GM21447 (cell line): ENCODE measurements at regions not wholly inside any gene's neighbourhood (a gene's known extent, or its start where the extent isn't known, plus 50 kb on each side); places are given as distances from the start of the nearest gene placed in this dataset.
"Not testable (repeated sequence)": the region's sequence is repeated elsewhere in the genome, so short reads cannot be mapped to it uniquely, and the experiment has no call there.

Source experiments
- ATAC-seq: cut with Tn5 transposase; IDR thresholded peaks from one replicate; pipeline ENCODE4 v1.9.1; 2021; ENCODE audit not compliant: unreplicated experiment

DNA sequence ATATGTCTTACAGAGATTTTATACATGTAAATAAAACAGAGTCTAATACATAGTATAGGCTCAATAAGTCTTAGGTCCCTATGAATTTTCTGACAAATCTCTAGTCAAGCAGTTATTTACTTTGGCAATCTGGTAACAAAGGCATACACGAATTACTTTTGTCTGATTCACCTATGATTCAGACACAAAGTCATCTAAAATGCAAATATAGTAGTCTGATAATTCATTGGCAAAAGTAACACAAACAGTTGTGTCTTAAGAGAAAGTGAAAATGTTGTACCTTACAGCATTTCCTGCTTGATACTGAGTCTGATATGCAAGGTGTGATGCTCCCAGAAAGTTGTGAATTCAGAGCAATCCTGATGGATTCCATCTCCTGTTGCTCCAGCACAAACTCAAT is 209.4 kb upstream of the PRSS1 start:
- no peak for ATAC-seq

DNA sequence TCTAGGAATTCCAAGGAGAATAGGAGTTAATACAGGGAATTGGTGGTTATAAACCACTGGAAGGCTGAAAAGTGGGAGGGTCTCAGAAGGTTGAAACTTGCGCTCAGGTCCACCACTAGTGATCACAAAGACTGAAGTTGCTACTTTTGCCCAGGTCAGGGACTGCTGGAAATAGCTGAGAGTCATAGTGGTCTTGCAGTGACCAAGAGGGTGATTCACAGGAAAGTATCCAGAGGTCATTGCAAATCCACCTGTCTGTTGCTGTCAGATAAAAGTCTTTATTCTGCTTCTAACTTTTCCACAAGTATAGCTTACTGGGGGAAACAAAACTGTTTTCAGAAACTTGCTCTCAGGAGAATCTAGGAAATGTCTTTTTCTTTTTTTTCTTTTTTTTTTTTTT is 211.5 kb upstream of the PRSS1 start:
- no peak for ATAC-seq

DNA sequence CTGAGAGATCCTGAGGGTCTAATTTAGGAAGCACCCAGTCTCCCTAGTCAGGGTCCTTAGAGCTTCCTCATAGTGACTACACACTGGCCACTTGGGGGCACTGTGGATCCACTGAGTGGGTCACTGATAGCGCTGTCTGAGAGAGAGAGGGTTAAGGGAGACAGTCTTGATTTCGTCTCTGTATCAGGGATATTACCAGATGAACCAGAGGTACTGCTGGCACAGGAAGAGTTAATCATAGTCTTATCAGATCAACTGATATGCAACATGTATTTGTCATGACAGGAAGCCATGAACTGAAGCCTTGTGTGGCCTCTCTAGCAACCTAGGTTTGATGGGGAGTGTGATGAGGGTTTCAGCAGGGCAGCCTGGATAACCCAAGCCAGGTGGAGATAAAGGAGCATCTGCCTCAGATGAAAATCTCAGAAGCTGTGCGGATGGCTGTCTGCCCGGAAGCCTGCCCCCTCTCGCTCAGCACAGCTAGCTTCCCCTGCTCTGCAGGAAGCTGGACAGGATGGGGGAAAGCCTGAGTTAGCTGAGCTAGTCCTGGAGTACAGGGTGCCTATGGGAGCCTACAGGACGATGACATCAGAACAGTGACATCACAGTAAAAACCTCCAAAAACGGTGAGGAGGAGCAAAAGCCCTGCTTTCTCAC is 214.0 kb upstream of the PRSS1 start:
- peak; percentile 94 for ATAC-seq

DNA sequence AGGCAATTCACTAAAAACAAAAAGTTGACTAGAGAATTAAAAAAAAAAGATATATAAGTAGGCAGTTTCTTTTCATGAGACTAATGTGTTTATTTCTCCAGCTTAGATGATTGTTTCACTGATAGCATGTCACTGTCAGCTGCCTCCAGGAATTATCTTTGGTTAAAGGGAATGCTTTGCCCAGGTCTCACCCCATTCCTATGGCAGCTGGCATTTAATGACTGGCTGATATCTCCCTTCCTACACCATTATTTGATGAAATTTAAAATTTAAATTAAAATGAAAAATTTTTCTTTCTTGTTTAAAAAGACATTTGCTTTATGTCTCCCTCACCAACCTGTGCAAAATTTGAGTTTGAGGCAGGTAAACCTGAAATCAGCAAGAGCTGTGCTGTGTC is 214.5 kb upstream of the PRSS1 start:
- no peak for ATAC-seq

DNA sequence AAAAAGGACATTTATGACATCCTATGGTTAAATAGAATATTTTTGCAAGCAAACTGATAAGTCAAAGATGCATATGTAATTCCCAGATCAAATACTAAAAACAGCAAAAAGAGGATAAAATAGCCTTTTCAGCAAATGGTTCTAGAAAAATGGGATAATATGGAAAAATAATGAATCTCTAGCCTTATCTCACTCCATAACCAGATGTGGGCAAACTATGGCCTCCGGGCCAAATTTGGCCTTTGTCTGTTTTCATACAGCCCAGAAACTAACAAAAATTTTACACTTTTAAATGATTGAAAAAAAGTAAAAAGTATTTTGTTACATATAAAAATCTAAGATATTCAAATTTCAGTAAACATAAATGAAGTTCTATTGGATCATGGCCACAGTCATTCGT is 215.4 kb upstream of the PRSS1 start:
- no peak for ATAC-seq

DNA sequence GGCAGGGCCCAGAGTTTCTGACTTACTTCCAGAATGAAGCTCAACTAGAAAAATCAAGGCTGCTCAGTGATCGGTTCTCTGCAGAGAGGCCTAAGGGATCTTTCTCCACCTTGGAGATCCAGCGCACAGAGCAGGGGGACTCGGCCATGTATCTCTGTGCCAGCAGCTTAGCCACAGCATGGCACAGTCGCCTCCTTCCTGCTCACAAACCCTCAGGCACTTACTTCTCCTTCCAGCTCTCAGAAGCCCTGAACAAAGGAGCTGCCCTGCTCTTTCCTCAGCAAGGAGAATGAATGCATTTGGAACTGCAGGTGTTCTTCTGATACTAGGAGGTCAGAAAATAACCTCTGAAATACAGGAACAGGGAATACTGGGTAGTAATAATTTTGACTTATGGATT is 219.7 kb upstream of the PRSS1 start:
- no peak for ATAC-seq

DNA sequence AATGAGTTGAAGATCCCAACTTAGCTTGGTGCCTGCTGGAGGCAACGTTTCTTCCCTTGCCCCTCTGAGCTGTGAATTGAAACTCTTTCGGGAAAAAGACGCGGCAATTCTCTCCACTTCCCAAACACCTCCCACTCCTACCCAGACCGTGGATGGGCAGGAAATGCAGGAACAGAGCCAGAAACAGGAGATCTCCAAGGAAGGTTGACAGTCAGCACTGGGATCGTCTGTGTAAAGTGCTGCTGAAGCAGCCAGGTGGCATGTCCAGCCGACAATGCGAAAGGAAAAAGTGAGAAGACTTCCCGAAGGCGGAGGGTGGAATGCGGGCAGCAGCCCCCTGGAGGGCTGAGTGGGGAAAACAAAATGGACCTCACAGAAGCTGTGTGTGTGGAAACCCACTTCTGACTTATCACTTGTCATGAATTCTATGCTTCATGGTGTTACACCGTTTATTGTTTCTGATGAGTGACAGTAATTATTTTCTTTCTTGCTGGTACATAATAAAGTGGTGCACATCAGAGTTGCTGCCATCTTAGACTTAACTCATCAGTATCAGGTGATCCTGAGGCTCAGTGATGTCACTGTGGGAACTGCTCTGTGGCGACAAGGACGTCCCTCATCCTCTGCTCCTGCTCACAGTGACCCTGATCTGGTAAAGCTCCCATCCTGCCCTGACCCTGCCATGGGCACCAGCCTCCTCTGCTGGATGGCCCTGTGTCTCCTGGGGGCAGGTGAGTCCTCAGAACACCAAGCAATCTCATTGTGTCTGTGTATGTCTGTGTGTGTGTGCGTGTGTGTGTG is 220.5 kb upstream of the PRSS1 start:
- no peak for ATAC-seq

DNA sequence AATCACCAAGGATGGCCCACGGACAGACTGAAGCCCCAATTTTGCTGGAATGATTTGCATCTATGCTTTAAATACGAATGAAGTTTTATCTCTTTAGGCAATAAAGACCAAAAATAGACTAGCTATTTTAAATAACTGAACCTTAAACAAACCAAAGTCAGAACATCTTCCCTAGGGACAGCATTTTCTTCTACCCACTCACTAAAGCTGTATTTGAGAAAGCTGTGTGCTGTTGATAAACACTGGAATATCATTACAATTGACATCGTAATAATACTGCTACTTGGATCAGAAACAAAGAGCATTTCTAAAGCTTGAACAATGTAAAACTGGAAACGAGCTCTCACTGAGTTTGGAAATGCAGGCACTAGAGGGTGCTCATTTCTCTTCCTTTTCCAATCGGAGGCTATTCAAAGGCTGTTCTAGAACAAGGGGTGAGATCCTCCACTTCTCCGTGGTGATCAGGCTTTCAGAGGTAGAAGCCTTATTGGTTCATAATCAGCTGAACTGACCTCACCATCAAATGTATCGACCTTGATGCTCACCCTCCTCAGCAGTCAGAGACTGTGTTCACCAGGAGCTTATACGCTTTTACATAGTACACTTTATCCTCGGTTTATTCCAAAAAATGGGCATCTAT is 225.3 kb upstream of the PRSS1 start:
- ATAC-seq = no peak

DNA sequence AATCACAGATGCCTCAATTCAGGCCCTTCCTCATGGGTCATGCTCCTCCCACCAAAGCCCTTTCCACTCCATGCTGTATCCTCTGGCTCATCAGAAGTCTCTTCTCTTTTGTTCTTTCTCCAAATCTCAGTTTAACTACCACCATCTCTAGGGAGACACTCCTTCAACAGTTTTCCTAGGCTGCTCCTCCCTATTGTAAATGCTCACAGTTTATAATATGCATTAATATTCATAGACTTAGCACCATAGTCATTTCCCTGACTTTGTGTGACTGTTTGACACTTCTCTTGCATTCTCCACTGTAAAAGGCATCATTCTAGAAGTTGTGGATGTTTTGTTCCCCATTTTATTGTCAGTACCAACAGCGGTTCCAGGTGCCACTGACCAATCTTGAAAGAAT is 226.5 kb upstream of the PRSS1 start:
- no peak for ATAC-seq

DNA sequence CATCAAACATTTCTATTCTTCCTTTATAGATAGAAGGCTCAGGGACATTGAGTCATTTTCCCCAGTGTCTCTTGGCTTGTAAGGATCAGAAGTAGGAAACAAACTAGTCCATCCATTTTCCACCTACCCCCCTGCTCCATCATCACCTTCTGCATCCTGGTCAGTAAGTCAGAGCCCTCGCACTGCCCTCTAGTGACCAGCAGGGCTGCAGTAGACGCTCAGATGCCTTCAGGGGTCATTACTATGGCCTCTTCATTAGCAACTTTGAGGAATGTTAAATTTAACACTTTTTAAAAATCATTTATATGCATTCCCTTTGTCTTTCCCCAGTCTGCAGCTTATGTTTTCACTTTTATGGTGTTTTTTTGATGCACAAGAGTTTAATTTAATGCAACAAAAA is 228.4 kb upstream of the PRSS1 start:
- not testable (repeated sequence) for ATAC-seq

DNA sequence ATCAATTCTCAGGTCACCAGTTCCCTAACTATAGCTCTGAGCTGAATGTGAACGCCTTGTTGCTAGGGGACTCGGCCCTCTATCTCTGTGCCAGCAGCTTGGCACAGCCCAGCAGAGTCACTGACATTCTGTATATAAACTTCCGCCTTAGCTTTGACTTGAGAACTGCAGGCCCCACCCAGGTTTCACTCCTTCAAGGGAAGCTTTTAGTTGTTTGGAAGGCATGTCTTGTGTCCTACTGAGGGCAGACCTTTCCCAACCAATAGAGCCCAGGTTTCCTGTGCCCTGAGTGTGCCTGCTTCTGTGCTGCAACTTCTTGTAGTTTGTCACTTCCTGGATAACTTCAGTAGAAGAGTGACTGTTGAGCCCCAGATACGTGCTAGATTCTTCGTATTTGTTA is 228.8 kb upstream of the PRSS1 start:
- ATAC-seq = not testable (repeated sequence)

DNA sequence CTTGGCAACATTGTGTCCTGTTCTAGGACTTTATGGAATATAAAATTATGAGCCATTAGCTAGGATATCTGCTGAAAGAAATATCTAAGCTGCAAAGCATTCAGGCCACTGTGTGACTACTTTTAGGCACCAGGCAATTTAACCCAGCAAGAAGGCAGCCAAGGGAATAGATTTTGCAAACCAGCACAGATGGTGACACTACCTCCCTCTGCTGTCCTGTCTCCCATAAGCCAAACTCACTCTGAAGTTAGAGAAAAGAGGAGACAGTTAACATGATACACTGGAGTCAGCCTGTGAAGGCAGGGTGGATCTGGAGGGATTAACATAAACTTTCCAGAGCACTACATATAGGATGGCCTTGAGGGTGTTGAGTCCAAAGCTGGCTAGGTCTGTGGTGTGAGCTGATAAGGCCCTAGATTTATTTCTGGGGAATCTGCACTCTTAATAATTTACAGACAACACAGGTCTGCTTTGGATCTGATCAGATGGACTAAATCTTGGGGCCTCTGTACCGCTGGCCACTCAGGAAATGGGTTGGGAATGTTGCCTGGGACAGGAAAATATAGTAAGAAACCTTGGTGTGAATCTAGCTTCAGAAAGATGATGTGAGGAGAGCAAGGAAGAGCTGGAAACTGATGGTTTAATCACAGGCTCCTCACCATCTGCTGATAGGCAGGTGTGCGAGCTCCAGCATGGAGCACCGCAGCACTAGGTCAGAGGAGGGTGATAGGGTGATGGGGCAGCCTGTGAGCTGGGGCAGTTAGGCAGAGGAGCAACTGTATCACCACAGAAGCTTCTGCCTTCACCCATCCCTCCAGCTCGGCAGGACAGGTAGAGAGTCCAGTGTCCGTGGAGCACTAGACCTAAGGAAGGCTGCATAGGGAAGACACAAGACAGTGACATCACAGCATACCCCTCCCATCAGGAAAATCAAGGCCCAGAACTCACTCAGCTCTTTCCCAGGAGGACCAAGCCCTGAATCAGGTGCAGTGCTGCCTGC is 229.9 kb upstream of the PRSS1 start:
- no peak for ATAC-seq

DNA sequence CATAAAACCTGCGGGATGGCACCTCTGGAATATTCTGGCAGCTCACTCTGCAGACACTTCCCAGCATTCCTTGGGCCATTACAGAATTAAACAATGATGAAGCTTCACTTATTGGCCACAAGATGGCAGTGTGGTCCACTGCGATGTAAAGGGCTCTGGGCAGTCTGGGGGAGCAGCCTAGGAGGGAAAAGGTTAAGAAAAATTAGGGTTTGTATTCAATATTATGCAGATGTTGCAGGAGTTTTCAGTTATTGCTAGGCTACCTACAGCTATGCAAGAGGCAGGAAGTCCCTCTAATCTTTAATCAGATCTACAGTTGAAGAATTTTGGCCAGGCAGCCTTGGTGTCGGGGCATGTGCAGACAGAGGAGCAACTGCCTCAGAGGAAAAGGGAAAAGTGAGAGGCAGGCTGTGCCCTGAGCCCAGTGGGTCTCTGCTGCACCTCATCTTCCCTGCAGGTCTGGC is 233.2 kb upstream of the PRSS1 start:
- peak; percentile 96 for ATAC-seq

DNA sequence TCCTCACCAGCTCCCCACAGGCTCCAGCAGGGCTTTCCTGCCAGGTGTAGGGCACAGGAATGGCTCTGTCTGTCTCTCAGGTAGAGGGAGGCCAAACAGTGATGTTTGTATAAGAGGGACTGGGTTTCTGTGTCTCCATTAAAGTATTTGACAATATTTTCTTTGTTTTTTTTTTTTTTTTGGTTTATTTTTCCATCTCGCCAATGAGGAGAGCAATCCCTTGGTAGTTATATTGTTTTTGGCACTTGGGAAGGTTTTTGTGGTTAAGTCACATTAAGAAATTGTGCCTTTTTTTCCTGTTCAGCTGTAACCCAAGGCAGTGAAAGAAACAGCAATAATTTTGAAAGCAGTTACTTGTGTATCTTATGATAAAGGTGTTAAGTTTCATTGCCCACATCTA is 234.6 kb upstream of the PRSS1 start:
- ATAC-seq = not testable (repeated sequence)

DNA sequence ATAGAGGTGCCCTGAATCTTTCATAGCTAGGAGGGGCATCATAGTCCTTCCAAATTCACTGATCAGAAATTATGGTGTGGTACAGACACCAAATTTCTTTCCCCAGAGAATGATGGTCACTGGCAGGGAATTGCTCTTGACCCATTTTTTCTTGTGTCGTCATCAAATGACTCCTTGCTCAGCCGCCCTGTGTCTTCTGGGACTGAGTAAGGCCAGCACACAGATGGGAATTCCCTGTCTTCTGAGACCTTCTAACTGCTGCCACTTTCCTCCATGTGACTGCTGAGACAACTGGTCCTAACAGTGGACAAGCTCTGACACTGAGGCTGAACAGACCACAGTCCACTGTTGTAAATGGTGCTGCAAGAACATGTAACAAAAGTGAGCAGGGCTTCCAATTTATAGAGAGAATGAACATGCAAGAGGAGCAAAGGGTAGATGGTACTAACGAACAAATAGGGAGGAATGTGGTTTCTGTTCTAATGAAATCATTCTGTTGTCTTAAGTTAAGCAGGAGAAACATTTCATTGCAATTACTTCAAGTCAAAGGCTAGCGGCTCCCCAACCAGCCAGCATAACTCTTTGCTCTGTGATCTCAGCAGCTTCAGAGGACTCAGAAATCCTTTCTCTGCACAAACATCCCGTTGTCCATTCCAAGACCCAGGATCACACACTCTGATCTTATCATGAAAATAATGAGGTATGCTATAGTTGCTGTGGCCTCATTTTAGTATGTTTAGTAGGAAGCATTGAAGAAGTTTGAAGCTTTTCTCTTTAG is 235.9 kb upstream of the PRSS1 start:
- ATAC-seq = no peak

DNA sequence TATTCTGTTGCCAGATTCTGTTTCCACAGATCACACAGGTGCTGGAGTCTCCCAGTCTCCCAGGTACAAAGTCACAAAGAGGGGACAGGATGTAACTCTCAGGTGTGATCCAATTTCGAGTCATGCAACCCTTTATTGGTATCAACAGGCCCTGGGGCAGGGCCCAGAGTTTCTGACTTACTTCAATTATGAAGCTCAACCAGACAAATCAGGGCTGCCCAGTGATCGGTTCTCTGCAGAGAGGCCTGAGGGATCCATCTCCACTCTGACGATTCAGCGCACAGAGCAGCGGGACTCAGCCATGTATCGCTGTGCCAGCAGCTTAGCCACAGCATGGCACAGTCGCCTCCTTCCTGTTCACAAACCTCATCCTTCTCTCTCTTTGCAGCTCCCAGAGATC is 237.5 kb upstream of the PRSS1 start:
- no peak for ATAC-seq

DNA sequence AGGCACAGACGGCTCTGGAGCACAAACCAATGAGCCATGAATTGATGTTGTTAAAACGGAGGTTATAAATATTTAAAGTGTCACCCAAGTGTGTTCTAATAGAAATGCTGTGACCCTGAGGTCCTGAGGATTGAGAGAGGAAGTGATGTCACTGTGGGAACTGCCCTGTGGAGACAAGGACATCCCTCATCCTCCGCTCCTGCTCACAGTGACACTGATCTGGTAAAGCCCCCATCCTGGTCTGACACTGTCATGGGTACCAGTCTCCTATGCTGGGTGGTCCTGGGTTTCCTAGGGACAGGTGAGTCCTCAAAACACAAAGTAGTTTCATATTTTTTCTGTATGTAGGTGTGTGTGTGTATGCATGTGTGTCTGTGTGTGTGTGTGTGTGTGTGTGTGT is 237.9 kb upstream of the PRSS1 start:
- ATAC-seq = no peak

DNA sequence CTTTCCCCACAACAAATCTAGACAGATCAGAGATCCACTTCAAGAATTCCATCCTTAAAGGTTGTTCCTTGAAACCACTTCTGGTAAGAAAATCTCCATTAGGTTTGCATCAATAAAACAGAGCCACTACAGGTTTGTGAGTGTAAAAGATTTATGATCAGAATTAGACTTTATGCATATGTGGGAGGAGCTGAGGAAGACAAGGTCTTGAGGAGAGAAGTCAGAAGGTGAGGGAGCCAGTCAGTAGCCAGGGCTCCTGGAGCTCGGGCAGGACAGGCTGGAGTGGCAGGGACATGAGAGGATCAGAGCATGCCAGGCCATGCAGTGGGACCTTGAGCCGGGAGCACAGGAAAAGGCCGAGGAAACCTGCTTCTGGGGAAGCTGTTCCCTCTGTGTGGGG is 240.0 kb upstream of the PRSS1 start:
- ATAC-seq = not testable (repeated sequence)

DNA sequence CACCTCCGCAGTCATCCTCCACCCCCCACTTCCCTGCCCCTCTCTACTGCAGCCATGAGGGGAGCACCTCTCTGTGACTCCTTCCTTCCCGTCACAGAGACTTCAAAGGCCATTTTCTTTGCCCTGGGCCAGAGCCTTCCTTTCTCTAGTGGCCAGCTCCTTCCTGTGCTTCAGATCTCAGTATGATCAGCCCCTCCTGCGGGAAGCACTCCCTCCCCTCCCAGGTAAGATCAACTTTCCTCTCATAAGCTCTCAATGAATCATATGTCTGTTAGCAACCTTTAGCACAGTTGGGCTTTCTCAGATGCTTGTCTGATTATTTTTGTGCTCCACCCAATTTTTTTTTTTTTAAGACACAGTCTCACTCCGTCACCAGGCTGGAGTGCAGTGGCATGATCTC is 241.0 kb upstream of the PRSS1 start:
- ATAC-seq = no peak

DNA sequence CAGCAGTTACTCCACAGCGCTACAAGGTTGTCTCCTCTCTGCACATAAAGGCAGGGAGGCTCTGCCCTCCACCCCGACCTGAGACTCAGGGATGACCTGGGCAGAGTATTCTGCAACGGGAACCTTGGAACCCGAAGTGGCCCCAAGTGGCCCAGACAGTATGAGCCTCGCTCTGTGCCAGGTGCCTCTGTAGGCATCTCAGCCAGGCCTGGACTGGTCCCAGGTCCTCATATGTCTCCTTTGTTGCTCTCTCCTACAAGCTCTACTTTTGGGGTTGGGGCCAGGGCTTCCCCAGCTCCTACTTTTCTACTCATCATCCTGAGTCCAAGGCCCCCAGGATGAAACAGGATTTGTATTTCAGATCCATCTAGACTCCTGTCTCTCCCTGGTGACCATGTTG is 241.5 kb upstream of the PRSS1 start:
- no peak for ATAC-seq
